RWPE2 (cell line): ENCODE measurements at regions not wholly inside any gene's neighbourhood (a gene's known extent, or its start where the extent isn't known, plus 50 kb on each side); places are given as distances from the start of the nearest gene placed in this dataset.
A peak's percentile ranks its signal among the peaks of the same experiment; 100 is the strongest.

ENCODE experiments used
- ATAC-seq: fragments of 200-7000 bp; cut with Tn5 transposase; 3 replicates; pipeline ENCODE4 v1.9.1; 2021; ENCODE audit warnings: low read depth
- DNase-seq: peaks from one replicate; pipeline ENCODE4 v3.0.0-alpha.2; 2020; ENCODE audit warnings: low spot score
- H3K27ac ChIP-seq: fragments of 450-650 bp; 2 replicates; pipeline ENCODE4 v1.5.1; 2017; ENCODE audit warnings: mild to moderate bottlenecking; ENCODE audit not compliant: poor library complexity, severe bottlenecking
- H3K27me3 ChIP-seq: fragments of 250-450 bp; sonication (Bioruptor Pico); 2 replicates; pipeline ENCODE4 v1.5.1; 2021; ENCODE audit warnings: mild to moderate bottlenecking, moderate library complexity; ENCODE audit not compliant: insufficient read depth, poor library complexity, severe bottlenecking
- H3K36me3 ChIP-seq: fragments of 250-450 bp; sonication (Bioruptor Pico); 2 replicates; pipeline ENCODE4 v1.5.1; 2020; ENCODE audit warnings: low read depth, mild to moderate bottlenecking, moderate library complexity
- H3K4me1 ChIP-seq: fragments of 250-450 bp; sonication (Bioruptor Pico); 2 replicates; pipeline ENCODE4 v1.5.1; 2021; ENCODE audit warnings: mild to moderate bottlenecking, moderate library complexity; ENCODE audit not compliant: insufficient read depth, poor library complexity, severe bottlenecking
- H3K4me3 ChIP-seq: fragments of 250-450 bp; sonication (Bioruptor Pico); 2 replicates; pipeline ENCODE4 v1.5.1; 2021; ENCODE audit warnings: mild to moderate bottlenecking, moderate library complexity; ENCODE audit not compliant: severe bottlenecking
- H3K9me3 ChIP-seq: fragments of 250-450 bp; sonication (Bioruptor Pico); 2 replicates; pipeline ENCODE4 v1.5.1; 2021; ENCODE audit warnings: mild to moderate bottlenecking, moderate library complexity; ENCODE audit not compliant: severe bottlenecking
- CTCF ChIP-seq: fragments of 450-650 bp; IDR thresholded peaks from one replicate; pipeline ENCODE4 v1.5.1; 2017; ENCODE audit warnings: mild to moderate bottlenecking, moderate library complexity; ENCODE audit not compliant: poor library complexity, severe bottlenecking

GRCh38 chr2:207240649-207241048 lies 74.9 kb upstream of the KLF7 start:
- DNase-seq (no peak), ATAC-seq (no peak)
- peaks cover 41% of the 10 kb centered on the region for H3K36me3 ChIP-seq

GRCh38 chr2:207241198-207241597 lies 75.5 kb upstream of the KLF7 start:
- no peak for ATAC-seq
- no peak for TF ChIP-seq CTCF
- DNase-seq: no peak
- no peaks in the 10 kb centered on the region for H3K9me3 ChIP-seq
- H3K4me3 ChIP-seq: peak overlapping the region; percentile 38
- no peaks in the 10 kb centered on the region for H3K27me3 ChIP-seq
- peaks cover 46% of the 10 kb centered on the region for H3K36me3 ChIP-seq
- H3K4me1 ChIP-seq: peaks cover 39% of the 10 kb centered on the region
- H3K27ac ChIP-seq: peak overlapping the region; percentile 100

More at GRCh38 chr2:207240649-207241048, 74.9 kb upstream of the KLF7 start:
- no peaks in the 10 kb centered on the region for H3K9me3 ChIP-seq
- peak overlapping the region; percentile 100 for H3K27ac ChIP-seq
- peaks cover 39% of the 10 kb centered on the region for H3K4me1 ChIP-seq
- no peaks in the 10 kb centered on the region for H3K27me3 ChIP-seq
- no peak for TF ChIP-seq CTCF
- H3K4me3 ChIP-seq: peak overlapping the region; percentile 38

GRCh38 chr2:207243601-207244000 lies 77.9 kb upstream of the KLF7 start:
- ATAC-seq: no peak
- DNase-seq: no peak
- Histone ChIP-seq H3K9me3 (no peaks in the 10 kb centered on the region), H3K27me3 (no peaks in the 10 kb centered on the region), H3K27ac (peak overlapping the region; percentile 100), H3K4me3 (no peak overlapping the region), H3K36me3 (peaks cover 58% of the 10 kb centered on the region), H3K4me1 (peaks cover 43% of the 10 kb centered on the region)
- no peak for TF ChIP-seq CTCF

- H3K27me3 ChIP-seq: no peaks in the 10 kb centered on the region
- no peak overlapping the region for H3K4me3 ChIP-seq
- H3K4me1 ChIP-seq: peaks cover 50% of the 10 kb centered on the region
- no peak for TF ChIP-seq CTCF
- ATAC-seq: no peak
- no peak for DNase-seq
- H3K36me3 ChIP-seq: peaks cover 58% of the 10 kb centered on the region
- H3K9me3 ChIP-seq: no peaks in the 10 kb centered on the region
- H3K27ac ChIP-seq: peak overlapping the region; percentile 100
Observed at GRCh38 chr2:207244971-207245925, 79.5 kb upstream of the KLF7 start.
